Upper lobe of left lung (tissue), 4 donors: ENCODE measurements at regions not wholly inside any gene's neighbourhood (a gene's known extent, or its start where the extent isn't known, plus 50 kb on each side); places are given as distances from the start of the nearest gene placed in this dataset.

Source experiments
- EP300 ChIP-seq, 4 donors: sonication (generic); formaldehyde crosslinking; IDR thresholded peaks; one replicate each; pipeline ENCODE4 v1.5.1; 2017; ENCODE audit warnings: antibody characterized with exemption in 4 of 4, control low read depth in 2 of 4
- POLR2A ChIP-seq, 4 donors: fragments of 450-650 bp; IDR thresholded peaks; one replicate each; pipeline ENCODE4 v1.5.1; 2016 to 2017; ENCODE audit warnings: antibody characterized with exemption in 4 of 4, mild to moderate bottlenecking in 2 of 4
- TF ChIP-seq, protein P1 (sequence below), 6 experiments: fragments of 450-650 bp in 4 of 6; fragments of 200-600 bp in 2 of 6; sonication (generic) in 2 of 6; IDR thresholded peaks; one replicate each; pipeline ENCODE4 v1.5.1; 2016 to 2019; ENCODE audit warnings: antibody characterized with exemption in 6 of 6

- TF ChIP-seq, protein P1, sequence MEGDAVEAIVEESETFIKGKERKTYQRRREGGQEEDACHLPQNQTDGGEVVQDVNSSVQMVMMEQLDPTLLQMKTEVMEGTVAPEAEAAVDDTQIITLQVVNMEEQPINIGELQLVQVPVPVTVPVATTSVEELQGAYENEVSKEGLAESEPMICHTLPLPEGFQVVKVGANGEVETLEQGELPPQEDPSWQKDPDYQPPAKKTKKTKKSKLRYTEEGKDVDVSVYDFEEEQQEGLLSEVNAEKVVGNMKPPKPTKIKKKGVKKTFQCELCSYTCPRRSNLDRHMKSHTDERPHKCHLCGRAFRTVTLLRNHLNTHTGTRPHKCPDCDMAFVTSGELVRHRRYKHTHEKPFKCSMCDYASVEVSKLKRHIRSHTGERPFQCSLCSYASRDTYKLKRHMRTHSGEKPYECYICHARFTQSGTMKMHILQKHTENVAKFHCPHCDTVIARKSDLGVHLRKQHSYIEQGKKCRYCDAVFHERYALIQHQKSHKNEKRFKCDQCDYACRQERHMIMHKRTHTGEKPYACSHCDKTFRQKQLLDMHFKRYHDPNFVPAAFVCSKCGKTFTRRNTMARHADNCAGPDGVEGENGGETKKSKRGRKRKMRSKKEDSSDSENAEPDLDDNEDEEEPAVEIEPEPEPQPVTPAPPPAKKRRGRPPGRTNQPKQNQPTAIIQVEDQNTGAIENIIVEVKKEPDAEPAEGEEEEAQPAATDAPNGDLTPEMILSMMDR (IDR thresholded peaks at IDR 0.05): no peak
- TF ChIP-seq POLR2A (IDR thresholded peaks at IDR 0.05): no peak
- no peak for TF ChIP-seq EP300 (IDR thresholded peaks at IDR 0.05)
Measured at GRCh38 chr2:204205082-204205481, 268.5 kb downstream of the ICOS start.
